ENCODE measurements at regions not wholly inside any gene's neighbourhood (a gene's known extent, or its start where the extent isn't known, plus 50 kb on each side); places are given as distances from the start of the nearest gene placed in this dataset.

DNA sequence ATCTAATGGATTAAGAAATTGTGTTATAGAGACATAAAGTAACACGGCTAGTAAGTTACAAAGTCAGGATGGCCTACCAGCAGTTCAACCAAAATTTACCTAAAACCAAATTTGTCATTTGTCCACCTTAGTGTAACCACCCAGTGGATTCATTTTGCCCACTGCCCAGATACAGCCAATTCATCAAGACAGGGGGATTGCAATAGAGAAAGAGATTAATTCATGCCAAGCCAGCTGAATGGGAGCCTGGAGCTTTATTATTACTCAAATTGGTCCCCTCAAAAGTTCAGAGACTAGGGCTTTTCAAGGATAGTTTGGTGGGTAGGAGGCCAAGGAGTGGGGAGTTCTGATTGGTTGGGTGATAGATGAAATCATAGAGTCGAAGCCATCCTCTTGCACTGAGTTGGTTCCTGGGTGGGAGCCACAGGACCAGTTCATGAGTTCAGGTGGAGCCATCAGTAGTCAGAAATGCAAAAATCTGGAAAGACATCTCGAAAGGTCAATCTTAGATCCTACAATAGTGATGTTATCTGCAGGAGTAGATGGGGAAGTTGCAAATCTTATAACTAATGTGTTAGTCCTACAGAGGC, 304.2 kb upstream of the CADM1 start:
- DNase-seq, result no peak
- no peak overlapping the region for H2BK12ac ChIP-seq (ENCODE audit: low read length)
- no peaks in the 10 kb centered on the region for H3K4me1 ChIP-seq (ENCODE audit: control insufficient read depth in 1 of 2, insufficient read depth in 2 of 2, low read length in 2 of 2)
- H3K4ac ChIP-seq (ENCODE audit: low read depth, low read length), result no peak overlapping the region
- WGBS (ENCODE audit: extremely low coverage, insufficient coverage, insufficient read length), result no CpG with 5 or more reads among the region's 3 CpGs
- no peak overlapping the region for H3K14ac ChIP-seq (ENCODE audit: low read length)
- no peak overlapping the region for H4K91ac ChIP-seq (ENCODE audit: low read depth, low read length)
- H3K9me3 ChIP-seq (ENCODE audit: insufficient read depth, low read depth, low read length), result peaks cover 8% of the 10 kb centered on the region
- no peaks in the 10 kb centered on the region for H3K79me2 ChIP-seq (ENCODE audit: control insufficient read depth, insufficient read depth, low read length, poor library complexity)
- H3K4me2 ChIP-seq (ENCODE audit: low read length), result no peak overlapping the region
- no peak overlapping the region for H3K18ac ChIP-seq (ENCODE audit: low read length)
- H2AK5ac ChIP-seq (ENCODE audit: low read length), result no peak overlapping the region
- no peaks in the 10 kb centered on the region for H3K36me3 ChIP-seq (ENCODE audit: control insufficient read depth in 1 of 2, insufficient read depth in 2 of 2, low read length in 2 of 2)
- H2BK120ac ChIP-seq (ENCODE audit: insufficient read depth, low read length, poor library complexity), result no peak overlapping the region
- no peak overlapping the region for H4K12ac ChIP-seq (ENCODE audit: low read depth, low read length)
- H3K23ac ChIP-seq (ENCODE audit: low read length), result no peak overlapping the region
- no peak overlapping the region for H4K8ac ChIP-seq (ENCODE audit: low read depth, low read length)
- H3K9ac ChIP-seq (ENCODE audit: low read length), result no peak overlapping the region
- H2AFZ ChIP-seq (ENCODE audit: insufficient read depth, low read length, poor library complexity), result no peak overlapping the region
- H3K27ac ChIP-seq (ENCODE audit: low read depth, low read length), result no peak overlapping the region
- H3K79me1 ChIP-seq (ENCODE audit: low read length), result no peaks in the 10 kb centered on the region
- H2BK5ac ChIP-seq (ENCODE audit: low read depth, low read length, poor library complexity), result no peak overlapping the region
- no peaks in the 10 kb centered on the region for H3K27me3 ChIP-seq (ENCODE audit: insufficient read depth, low read length)
- no peak overlapping the region for H3K4me3 ChIP-seq (ENCODE audit: low read depth, low read length)

DNA sequence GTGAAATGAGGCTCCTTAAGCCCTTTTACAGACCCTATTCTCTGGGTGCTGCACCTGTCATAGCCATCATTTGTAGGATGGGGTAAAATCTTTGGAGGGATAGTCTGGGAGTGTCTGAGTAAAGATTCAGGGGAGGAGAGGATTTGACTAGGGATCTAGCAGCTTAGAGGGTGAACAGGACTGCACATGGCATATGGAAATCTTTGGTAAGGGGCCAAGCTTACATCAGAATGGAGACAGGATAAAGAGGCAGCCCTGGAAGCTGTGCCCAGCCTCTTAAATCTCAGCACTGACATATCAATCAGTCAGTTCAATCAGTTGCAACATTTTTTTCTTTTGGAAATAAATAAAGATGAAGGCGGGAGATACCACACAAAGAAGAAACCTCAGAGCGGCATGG, 301.8 kb upstream of the CADM1 start:
- H4K8ac ChIP-seq (ENCODE audit: low read depth, low read length), result no peak overlapping the region
- peaks cover 8% of the 10 kb centered on the region for H3K9me3 ChIP-seq (ENCODE audit: insufficient read depth, low read depth, low read length)
- H3K4me1 ChIP-seq (ENCODE audit: control insufficient read depth in 1 of 2, insufficient read depth in 2 of 2, low read length in 2 of 2), result peaks cover 0 to 1% of the 10 kb centered on the region in 2 experiments
- no peaks in the 10 kb centered on the region for H3K79me2 ChIP-seq (ENCODE audit: control insufficient read depth, insufficient read depth, low read length, poor library complexity)
- H3K23ac ChIP-seq (ENCODE audit: low read length), result no peak overlapping the region
- H2AK5ac ChIP-seq (ENCODE audit: low read length), result no peak overlapping the region
- no peak overlapping the region for H3K4ac ChIP-seq (ENCODE audit: low read depth, low read length)
- H4K91ac ChIP-seq (ENCODE audit: low read depth, low read length), result no peak overlapping the region
- no peak overlapping the region for H2BK12ac ChIP-seq (ENCODE audit: low read length)
- no CpG with 5 or more reads among the region's 2 CpGs for WGBS (ENCODE audit: extremely low coverage, insufficient coverage, insufficient read length)
- no peak overlapping the region for H3K4me3 ChIP-seq (ENCODE audit: low read depth, low read length)
- no peak overlapping the region for H3K14ac ChIP-seq (ENCODE audit: low read length)
- no peak overlapping the region for H3K27ac ChIP-seq (ENCODE audit: low read depth, low read length)
- H2AFZ ChIP-seq (ENCODE audit: insufficient read depth, low read length, poor library complexity), result no peak overlapping the region
- no peaks in the 10 kb centered on the region for H3K79me1 ChIP-seq (ENCODE audit: low read length)
- H4K12ac ChIP-seq (ENCODE audit: low read depth, low read length), result no peak overlapping the region
- no peak overlapping the region for H3K9ac ChIP-seq (ENCODE audit: low read length)
- H3K27me3 ChIP-seq (ENCODE audit: insufficient read depth, low read length), result no peaks in the 10 kb centered on the region
- H3K18ac ChIP-seq (ENCODE audit: low read length), result no peak overlapping the region
- no peak for DNase-seq
- no peak overlapping the region for H3K4me2 ChIP-seq (ENCODE audit: low read length)
- H3K36me3 ChIP-seq (ENCODE audit: control insufficient read depth in 1 of 2, insufficient read depth in 2 of 2, low read length in 2 of 2), result no peaks in the 10 kb centered on the region
- H2BK120ac ChIP-seq (ENCODE audit: insufficient read depth, low read length, poor library complexity), result no peak overlapping the region
- no peak overlapping the region for H2BK5ac ChIP-seq (ENCODE audit: low read depth, low read length, poor library complexity)

DNA sequence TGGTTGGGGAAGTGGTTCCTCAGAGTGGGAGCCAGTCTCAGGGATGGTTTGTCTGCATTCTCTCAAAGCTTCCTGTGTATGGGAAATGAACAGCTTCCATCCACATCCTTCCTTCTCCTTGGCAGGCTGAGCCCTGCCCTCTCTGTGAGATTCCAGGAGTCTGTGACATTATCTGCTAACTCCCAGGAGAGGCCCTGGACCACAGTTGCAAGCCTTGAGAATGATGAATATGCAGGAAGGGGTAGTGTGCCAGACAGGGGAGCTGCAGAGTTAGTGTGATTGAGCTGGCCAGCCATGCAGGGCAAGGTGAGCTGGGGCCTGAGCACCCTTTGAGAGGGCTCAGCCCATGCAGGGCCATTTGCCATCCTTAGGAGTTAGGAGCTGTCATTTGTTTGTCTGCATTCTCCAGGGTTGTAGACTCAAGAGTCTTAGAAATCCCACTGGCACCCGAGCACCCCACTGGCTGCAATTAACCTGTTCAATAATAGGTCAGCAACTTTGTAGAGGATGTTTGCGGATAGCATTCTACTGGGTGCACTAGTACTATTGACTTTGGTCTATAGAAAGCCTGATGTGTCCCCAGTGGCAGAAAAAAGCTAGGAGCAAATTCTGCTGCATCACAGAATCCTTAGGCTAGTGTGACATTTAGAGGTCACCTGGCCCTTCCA, 299.0 kb upstream of the CADM1 start:
- Histone ChIP-seq H3K4ac (ENCODE audit: low read depth, low read length) (no peak overlapping the region), H3K27ac (ENCODE audit: low read depth, low read length) (no peak overlapping the region), H2AFZ (ENCODE audit: insufficient read depth, low read length, poor library complexity) (no peak overlapping the region), H3K79me2 (ENCODE audit: control insufficient read depth, insufficient read depth, low read length, poor library complexity) (no peaks in the 10 kb centered on the region), H3K4me1 (ENCODE audit: control insufficient read depth in 1 of 2, insufficient read depth in 2 of 2, low read length in 2 of 2) (peaks cover 0 to 1% of the 10 kb centered on the region in 2 experiments), H3K23ac (ENCODE audit: low read length) (no peak overlapping the region), H3K36me3 (ENCODE audit: control insufficient read depth in 1 of 2, insufficient read depth in 2 of 2, low read length in 2 of 2) (no peaks in the 10 kb centered on the region), H3K79me1 (ENCODE audit: low read length) (no peaks in the 10 kb centered on the region), H3K4me2 (ENCODE audit: low read length) (no peak overlapping the region), H4K8ac (ENCODE audit: low read depth, low read length) (no peak overlapping the region), H2AK5ac (ENCODE audit: low read length) (no peak overlapping the region), H3K18ac (ENCODE audit: low read length) (no peak overlapping the region), H3K27me3 (ENCODE audit: insufficient read depth, low read length) (no peaks in the 10 kb centered on the region), H2BK120ac (ENCODE audit: insufficient read depth, low read length, poor library complexity) (no peak overlapping the region), H4K12ac (ENCODE audit: low read depth, low read length) (no peak overlapping the region), H3K14ac (ENCODE audit: low read length) (no peak overlapping the region), H2BK5ac (ENCODE audit: low read depth, low read length, poor library complexity) (no peak overlapping the region), H4K91ac (ENCODE audit: low read depth, low read length) (no peak overlapping the region), H2BK12ac (ENCODE audit: low read length) (no peak overlapping the region), H3K9ac (ENCODE audit: low read length) (no peak overlapping the region), H3K4me3 (ENCODE audit: low read depth, low read length) (no peak overlapping the region), H3K9me3 (ENCODE audit: insufficient read depth, low read depth, low read length) (peaks cover 3% of the 10 kb centered on the region)
- no peak for DNase-seq
- no CpG with 5 or more reads among the region's 2 CpGs for WGBS (ENCODE audit: extremely low coverage, insufficient coverage, insufficient read length)

DNA sequence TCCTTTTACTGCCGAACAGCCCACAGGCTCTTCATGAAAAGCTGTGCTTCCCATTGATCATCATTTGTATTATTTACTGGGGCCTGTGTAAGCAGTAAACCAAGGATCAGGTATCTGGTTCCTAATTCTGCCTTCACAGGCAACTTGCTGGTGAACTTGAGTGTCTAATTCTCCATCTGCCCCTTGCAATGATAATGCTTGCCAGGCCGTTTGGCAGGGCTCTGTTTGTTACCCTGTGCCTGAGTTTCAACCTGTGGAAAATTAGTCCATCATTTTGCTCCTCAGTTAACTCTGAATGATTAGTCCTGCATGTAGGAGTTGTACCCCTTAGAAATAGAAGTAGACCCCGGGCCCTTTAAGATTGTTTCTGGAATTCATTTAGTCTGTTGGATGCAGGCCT, 298.4 kb upstream of the CADM1 start:
- Histone ChIP-seq H2BK12ac (ENCODE audit: low read length) (no peak overlapping the region), H3K4me1 (ENCODE audit: control insufficient read depth in 1 of 2, insufficient read depth in 2 of 2, low read length in 2 of 2) (peaks cover 0 to 1% of the 10 kb centered on the region in 2 experiments), H2AFZ (ENCODE audit: insufficient read depth, low read length, poor library complexity) (no peak overlapping the region), H3K9ac (ENCODE audit: low read length) (no peak overlapping the region), H3K27me3 (ENCODE audit: insufficient read depth, low read length) (no peaks in the 10 kb centered on the region), H3K79me1 (ENCODE audit: low read length) (no peaks in the 10 kb centered on the region), H4K12ac (ENCODE audit: low read depth, low read length) (no peak overlapping the region), H3K4me2 (ENCODE audit: low read length) (no peak overlapping the region), H3K9me3 (ENCODE audit: insufficient read depth, low read depth, low read length) (peaks cover 3% of the 10 kb centered on the region), H4K91ac (ENCODE audit: low read depth, low read length) (no peak overlapping the region), H3K18ac (ENCODE audit: low read length) (no peak overlapping the region), H2AK5ac (ENCODE audit: low read length) (no peak overlapping the region), H4K8ac (ENCODE audit: low read depth, low read length) (no peak overlapping the region), H3K4ac (ENCODE audit: low read depth, low read length) (no peak overlapping the region), H3K27ac (ENCODE audit: low read depth, low read length) (no peak overlapping the region), H3K23ac (ENCODE audit: low read length) (no peak overlapping the region), H3K14ac (ENCODE audit: low read length) (no peak overlapping the region), H2BK120ac (ENCODE audit: insufficient read depth, low read length, poor library complexity) (no peak overlapping the region), H3K4me3 (ENCODE audit: low read depth, low read length) (no peak overlapping the region), H3K79me2 (ENCODE audit: control insufficient read depth, insufficient read depth, low read length, poor library complexity) (no peaks in the 10 kb centered on the region), H2BK5ac (ENCODE audit: low read depth, low read length, poor library complexity) (no peak overlapping the region), H3K36me3 (ENCODE audit: control insufficient read depth in 1 of 2, insufficient read depth in 2 of 2, low read length in 2 of 2) (no peaks in the 10 kb centered on the region)
- no CpG with 5 or more reads among the region's 3 CpGs for WGBS (ENCODE audit: extremely low coverage, insufficient coverage, insufficient read length)
- no peak for DNase-seq

All from trophoblast cell (in vitro differentiated cells and primary cell).